ENCODE measurements at regions not wholly inside any gene's neighbourhood (a gene's known extent, or its start where the extent isn't known, plus 50 kb on each side); places are given as distances from the start of the nearest gene placed in this dataset.
A peak's percentile ranks its signal among the peaks of the same experiment; 100 is the strongest.

GRCh38 chr9:101907466-101907865, 169.0 kb upstream of the GRIN3A start:
- Histone ChIP-seq H3K4me1 (no peaks in the 10 kb centered on the region), H3K9me3 (replicated peaks in 1 of 11) (peaks cover 0 to 7% (median 4%) of the 10 kb centered on the region in 11 experiments; a peak in 6 of 22 replicates), H4K20me1 (no peaks in the 10 kb centered on the region), H3K4me2 (no peak overlapping the region), H3K36me3 (no peaks in the 10 kb centered on the region), H3K27ac (no peak overlapping the region), H3K9ac (no peak overlapping the region), H3K27me3 (no peaks in the 10 kb centered on the region), H3K4me3 (no peak overlapping the region)
- no peak for TF ChIP-seq Cebpa-rat (IDR thresholded peaks at IDR 0.05)

DNA sequence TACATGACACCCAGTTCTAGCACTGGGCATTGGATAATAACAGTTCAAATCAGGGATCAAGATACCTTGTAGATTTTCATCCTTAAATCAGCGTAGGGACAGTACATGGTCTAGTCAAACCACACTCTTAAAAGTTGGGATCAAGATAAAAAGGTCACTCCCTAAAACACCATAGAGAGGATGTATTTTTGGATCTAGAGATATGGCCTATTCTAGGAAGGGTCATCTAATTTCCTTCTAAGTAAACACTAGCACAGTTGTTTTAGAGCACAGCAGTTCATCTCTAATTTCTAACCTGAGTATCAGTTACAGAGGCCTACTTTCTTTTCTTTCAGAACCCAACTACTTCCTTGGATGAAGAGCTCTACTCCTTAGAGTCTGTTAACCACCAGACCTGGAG, 166.4 kb upstream of the GRIN3A start:
- no peak for TF ChIP-seq Cebpa-rat (IDR thresholded peaks at IDR 0.05)
- Histone ChIP-seq H3K4me3 (no peak overlapping the region), H3K4me1 (no peaks in the 10 kb centered on the region), H4K20me1 (no peaks in the 10 kb centered on the region), H3K27ac (no peak overlapping the region), H3K4me2 (no peak overlapping the region), H3K9me3 (replicated peaks in 1 of 11) (peaks cover 0 to 7% (median 4%) of the 10 kb centered on the region in 11 experiments; a peak in 6 of 22 replicates), H3K27me3 (no peaks in the 10 kb centered on the region), H3K9ac (no peak overlapping the region), H3K36me3 (no peaks in the 10 kb centered on the region)

DNA sequence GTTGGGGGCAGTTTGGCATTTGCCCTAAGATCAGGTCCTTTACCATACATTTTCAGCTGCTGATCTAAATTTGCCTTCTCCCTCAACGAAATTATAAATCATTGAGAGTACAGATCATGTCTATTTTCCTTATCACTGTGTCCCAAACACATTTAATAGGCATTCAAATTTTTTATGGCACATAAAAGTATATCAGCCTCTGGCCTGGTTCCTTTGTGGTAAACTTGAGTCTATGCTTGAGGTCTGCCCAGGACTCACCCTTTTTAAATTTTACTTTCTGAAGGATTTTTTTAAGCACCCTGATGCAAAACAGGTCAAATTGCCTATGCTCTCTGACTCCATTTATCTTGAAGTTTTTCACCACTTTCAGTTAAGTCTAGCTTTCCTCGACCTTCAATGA, 163.6 kb upstream of the GRIN3A start:
- H3K9ac ChIP-seq, result no peak overlapping the region
- no peak overlapping the region for H3K4me3 ChIP-seq
- no peak overlapping the region for H3K27ac ChIP-seq
- no peak for TF ChIP-seq Cebpa-rat (IDR thresholded peaks at IDR 0.05)
- no peaks in the 10 kb centered on the region for H4K20me1 ChIP-seq
- no peaks in the 10 kb centered on the region for H3K9me3 ChIP-seq (replicated peaks in 1 of 11)
- no peaks in the 10 kb centered on the region for H3K36me3 ChIP-seq
- no peaks in the 10 kb centered on the region for H3K27me3 ChIP-seq
- no peaks in the 10 kb centered on the region for H3K4me1 ChIP-seq
- no peak overlapping the region for H3K4me2 ChIP-seq

GRCh38 chr9:101897196-101897595, 158.7 kb upstream of the GRIN3A start:
- H3K4me2 ChIP-seq, result no peak overlapping the region
- TF ChIP-seq Cebpa-rat (IDR thresholded peaks at IDR 0.05), result no peak
- H3K9ac ChIP-seq, result no peak overlapping the region
- H3K4me1 ChIP-seq, result peaks cover 0 to 7% (median 0%) of the 10 kb centered on the region in 10 experiments; a peak in 4 of 20 replicates
- no peak overlapping the region for H3K4me3 ChIP-seq
- H3K9me3 ChIP-seq (replicated peaks in 1 of 11), result no peaks in the 10 kb centered on the region
- H3K27ac ChIP-seq, result no peak overlapping the region
- no peaks in the 10 kb centered on the region for H4K20me1 ChIP-seq
- no peaks in the 10 kb centered on the region for H3K36me3 ChIP-seq
- no peaks in the 10 kb centered on the region for H3K27me3 ChIP-seq

DNA sequence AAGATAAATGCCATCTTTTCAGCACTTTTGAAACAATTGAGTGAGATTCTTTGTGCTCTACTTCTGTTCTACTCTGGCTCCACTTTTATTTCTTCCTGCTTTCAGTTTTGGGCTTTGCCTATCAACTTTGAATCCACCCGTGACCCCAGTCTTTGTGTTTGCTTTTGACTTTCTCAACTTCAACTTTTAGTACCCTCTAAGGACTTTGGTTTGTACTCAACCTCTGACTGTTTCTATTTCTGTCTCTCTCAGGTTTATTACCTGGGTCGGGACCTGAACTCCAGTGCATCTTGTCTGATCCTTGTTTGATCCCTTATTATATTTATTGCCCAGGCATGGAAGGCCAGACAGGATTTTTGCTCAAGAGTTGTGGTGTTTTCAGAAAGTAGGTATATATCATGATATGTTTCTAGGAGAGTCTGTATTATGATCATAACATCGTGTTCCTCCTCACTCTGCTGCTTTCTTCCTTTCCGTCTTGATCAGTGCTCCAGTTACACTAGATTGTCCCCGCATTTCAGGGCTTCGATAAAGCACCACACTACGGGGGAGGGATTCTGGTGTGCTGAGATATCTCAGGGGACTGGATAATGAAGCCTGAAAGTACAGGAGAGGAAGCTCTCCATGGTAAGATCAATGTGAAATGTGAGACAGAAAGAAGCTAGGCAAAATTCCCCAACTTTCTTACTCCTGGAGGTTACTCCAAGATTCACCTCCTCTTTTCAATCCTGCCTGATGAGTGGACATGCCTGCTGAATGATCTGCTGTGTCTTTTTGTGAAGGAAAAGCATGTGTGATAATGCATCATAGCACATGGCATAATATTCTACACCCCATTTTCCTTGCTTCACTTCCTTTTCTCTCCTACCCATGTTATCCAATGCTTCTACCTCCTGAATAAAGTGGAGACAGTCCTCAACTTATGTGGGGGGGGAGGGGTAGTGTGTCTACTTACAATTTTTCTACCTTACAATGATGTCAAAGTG, 155.5 kb upstream of the GRIN3A start:
- no peak overlapping the region for H3K4me3 ChIP-seq
- no peaks in the 10 kb centered on the region for H3K9me3 ChIP-seq (replicated peaks in 1 of 11)
- no peaks in the 10 kb centered on the region for H3K27me3 ChIP-seq
- no peak overlapping the region for H3K4me2 ChIP-seq
- no peak overlapping the region for H3K9ac ChIP-seq
- H3K4me1 ChIP-seq, result peaks cover 0 to 7% (median 0%) of the 10 kb centered on the region in 10 experiments; a peak in 4 of 20 replicates
- no peak overlapping the region for H3K27ac ChIP-seq
- H4K20me1 ChIP-seq, result no peaks in the 10 kb centered on the region
- TF ChIP-seq Cebpa-rat (IDR thresholded peaks at IDR 0.05), result no peak
- H3K36me3 ChIP-seq, result no peaks in the 10 kb centered on the region

GRCh38 chr9:101881508-101881907, 143.1 kb upstream of the GRIN3A start:
- Histone ChIP-seq H3K36me3 (no peaks in the 10 kb centered on the region), H3K27ac (no peak overlapping the region), H3K9ac (no peak overlapping the region), H3K4me3 (no peak overlapping the region), H3K9me3 (replicated peaks in 1 of 11) (no peaks in the 10 kb centered on the region), H3K4me1 (peaks cover 0 to 6% (median 0%) of the 10 kb centered on the region in 10 experiments; a peak in 2 of 20 replicates), H3K27me3 (no peaks in the 10 kb centered on the region), H4K20me1 (no peaks in the 10 kb centered on the region), H3K4me2 (no peak overlapping the region)
- TF ChIP-seq Cebpa-rat (IDR thresholded peaks at IDR 0.05), result no peak

GRCh38 chr9:101880846-101881245, 142.4 kb upstream of the GRIN3A start:
- H3K4me2 ChIP-seq, result no peak overlapping the region
- no peak overlapping the region for H3K27ac ChIP-seq
- no peaks in the 10 kb centered on the region for H3K27me3 ChIP-seq
- no peak for TF ChIP-seq Cebpa-rat (IDR thresholded peaks at IDR 0.05)
- H4K20me1 ChIP-seq, result no peaks in the 10 kb centered on the region
- H3K9ac ChIP-seq, result no peak overlapping the region
- H3K36me3 ChIP-seq, result no peaks in the 10 kb centered on the region
- H3K4me1 ChIP-seq, result peaks cover 0 to 6% (median 0%) of the 10 kb centered on the region in 10 experiments; a peak in 2 of 20 replicates
- H3K4me3 ChIP-seq, result no peak overlapping the region
- H3K9me3 ChIP-seq (replicated peaks in 1 of 11), result no peaks in the 10 kb centered on the region

GRCh38 chr9:101878734-101879133, 140.3 kb upstream of the GRIN3A start:
- H3K4me3 ChIP-seq, result no peak overlapping the region
- no peaks in the 10 kb centered on the region for H3K27me3 ChIP-seq
- no peak overlapping the region for H3K9ac ChIP-seq
- H3K27ac ChIP-seq, result no peak overlapping the region
- H3K9me3 ChIP-seq (replicated peaks in 1 of 11), result no peaks in the 10 kb centered on the region
- TF ChIP-seq Cebpa-rat (IDR thresholded peaks at IDR 0.05), result no peak
- peaks cover 0 to 6% (median 0%) of the 10 kb centered on the region in 10 experiments; a peak in 2 of 20 replicates for H3K4me1 ChIP-seq
- no peaks in the 10 kb centered on the region for H3K36me3 ChIP-seq
- no peaks in the 10 kb centered on the region for H4K20me1 ChIP-seq
- H3K4me2 ChIP-seq, result peak overlapping the region in 1 of 11 experiments; percentile 40; a peak in 2 of 22 replicates

DNA sequence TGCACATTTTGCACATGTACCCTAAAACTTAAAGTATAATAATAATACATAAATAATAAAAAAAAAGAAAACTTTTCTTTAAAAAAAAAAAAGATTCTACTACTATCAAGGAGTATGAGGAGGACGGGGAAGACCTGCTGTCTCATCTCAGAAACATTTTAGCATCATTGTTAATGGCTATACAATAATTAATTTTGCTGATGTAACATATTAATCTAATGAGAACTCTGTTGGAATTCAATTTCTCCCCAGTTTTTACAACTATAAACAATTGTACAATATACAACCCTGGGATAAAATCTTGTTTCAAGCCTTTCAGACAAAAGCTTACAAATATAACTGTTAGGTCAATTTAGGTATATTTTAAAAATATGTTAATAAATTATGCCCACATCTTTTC, 139.0 kb upstream of the GRIN3A start:
- H3K27ac ChIP-seq, result no peak overlapping the region
- H3K4me1 ChIP-seq, result peaks cover 0 to 6% (median 0%) of the 10 kb centered on the region in 10 experiments; a peak in 2 of 20 replicates
- H3K27me3 ChIP-seq, result no peaks in the 10 kb centered on the region
- no peak overlapping the region for H3K4me3 ChIP-seq
- H3K36me3 ChIP-seq, result no peaks in the 10 kb centered on the region
- no peak overlapping the region for H3K4me2 ChIP-seq
- no peak overlapping the region for H3K9ac ChIP-seq
- no peaks in the 10 kb centered on the region for H4K20me1 ChIP-seq
- H3K9me3 ChIP-seq (replicated peaks in 1 of 11), result no peaks in the 10 kb centered on the region
- no peak for TF ChIP-seq Cebpa-rat (IDR thresholded peaks at IDR 0.05)

DNA sequence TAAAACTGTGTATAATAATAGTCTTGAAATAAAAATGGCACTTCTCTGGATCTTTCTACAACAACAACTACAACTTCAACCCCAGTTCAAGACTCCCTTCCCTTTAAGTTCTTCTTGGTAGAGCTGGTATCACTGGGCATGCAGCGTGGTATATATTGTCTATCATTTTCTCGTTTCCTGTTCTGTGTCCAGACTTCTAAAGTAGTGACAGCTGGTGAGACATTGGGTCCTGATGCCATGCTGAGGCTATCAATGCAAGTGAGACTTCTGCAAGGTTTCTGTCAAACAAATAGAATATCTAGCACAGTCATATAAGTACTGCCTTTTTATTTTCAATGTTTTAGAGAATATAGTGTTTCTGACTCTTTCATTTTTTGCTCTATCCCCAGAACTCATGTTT, 123.0 kb upstream of the GRIN3A start:
- no peak overlapping the region for H3K4me2 ChIP-seq
- no peaks in the 10 kb centered on the region for H4K20me1 ChIP-seq
- no peak for TF ChIP-seq Cebpa-rat (IDR thresholded peaks at IDR 0.05)
- no peak overlapping the region for H3K27ac ChIP-seq
- H3K4me3 ChIP-seq, result no peak overlapping the region
- no peaks in the 10 kb centered on the region for H3K27me3 ChIP-seq
- no peak overlapping the region for H3K9ac ChIP-seq
- H3K9me3 ChIP-seq (replicated peaks in 1 of 11), result no peaks in the 10 kb centered on the region
- H3K4me1 ChIP-seq, result no peaks in the 10 kb centered on the region
- no peaks in the 10 kb centered on the region for H3K36me3 ChIP-seq
